ENCODE measurements at regions not wholly inside any gene's neighbourhood (a gene's known extent, or its start where the extent isn't known, plus 50 kb on each side); places are given as distances from the start of the nearest gene placed in this dataset.

DNA sequence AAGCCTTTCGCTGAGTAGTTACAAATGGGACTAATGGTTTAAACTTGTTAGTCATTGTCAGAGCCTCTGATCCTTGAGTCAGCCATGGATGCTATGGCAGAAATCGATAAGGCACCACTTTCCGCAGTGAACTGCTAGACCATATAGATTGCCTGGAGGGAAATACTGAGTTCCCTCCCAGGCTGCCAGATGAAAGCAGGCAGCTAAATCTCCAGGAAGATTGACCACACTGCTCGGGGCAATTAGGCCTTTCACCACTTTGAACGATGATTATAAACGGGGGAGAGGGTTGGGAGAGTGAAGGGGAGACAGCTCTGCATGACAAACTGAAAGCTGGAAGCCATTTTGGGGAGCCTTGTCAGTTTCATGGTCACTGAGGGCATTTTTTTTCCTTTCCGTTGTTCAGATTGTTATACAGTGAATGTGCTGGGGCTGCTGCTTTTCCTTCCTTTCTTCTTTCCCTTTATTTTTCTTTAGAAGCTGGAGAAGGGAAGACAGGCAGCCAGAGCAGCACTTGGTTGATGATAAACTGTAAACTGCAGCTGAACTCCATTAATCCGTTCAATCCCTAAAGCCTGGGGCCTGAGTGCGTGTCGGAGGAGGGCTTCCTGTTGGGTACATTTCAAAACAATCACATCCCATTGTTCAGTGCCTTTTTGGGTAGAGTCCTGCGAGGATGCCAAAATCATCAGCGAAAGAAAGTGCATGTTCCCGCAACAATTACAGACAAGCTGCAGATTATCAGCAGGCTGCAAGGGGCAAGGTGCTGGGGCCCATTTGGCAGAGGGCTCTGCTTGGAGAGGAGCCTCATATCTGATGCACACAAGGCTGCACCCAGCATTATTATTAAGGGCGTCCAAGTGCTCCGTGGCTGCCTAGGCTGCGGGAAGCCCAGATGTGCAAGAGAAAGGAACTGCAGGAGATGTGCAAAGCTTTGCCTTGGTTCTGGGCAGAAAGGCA lies 308.4 kb downstream of the PSAT1 start:
- DNase-seq = peak; percentile 36

DNA sequence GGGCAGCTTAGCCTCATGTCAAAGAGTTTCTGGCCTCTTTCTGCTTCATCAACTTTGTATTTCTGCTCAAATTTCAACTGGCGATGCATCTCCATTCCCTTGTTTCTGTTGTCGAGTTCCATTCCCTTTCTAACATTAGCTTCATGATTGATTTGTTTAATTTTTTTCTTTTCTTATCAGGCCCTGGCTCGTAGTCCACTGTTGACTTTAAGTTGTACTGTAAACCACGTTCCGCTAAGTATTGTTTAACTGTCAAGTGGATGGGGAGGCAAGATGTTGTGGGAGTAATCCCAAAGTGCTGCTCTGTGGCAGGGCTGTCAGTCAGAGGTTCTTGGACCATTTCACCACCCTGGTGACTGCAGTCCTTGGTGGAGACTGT lies 309.1 kb downstream of the PSAT1 start:
- DNase-seq = no peak

- no peak for DNase-seq
These were observed 310.9 kb downstream of the PSAT1 start for GRCh38 chr9:78607853-78608252.

GRCh38 chr9:78609450-78609849 lies 312.5 kb downstream of the PSAT1 start:
- peak; percentile 63 for DNase-seq

DNA sequence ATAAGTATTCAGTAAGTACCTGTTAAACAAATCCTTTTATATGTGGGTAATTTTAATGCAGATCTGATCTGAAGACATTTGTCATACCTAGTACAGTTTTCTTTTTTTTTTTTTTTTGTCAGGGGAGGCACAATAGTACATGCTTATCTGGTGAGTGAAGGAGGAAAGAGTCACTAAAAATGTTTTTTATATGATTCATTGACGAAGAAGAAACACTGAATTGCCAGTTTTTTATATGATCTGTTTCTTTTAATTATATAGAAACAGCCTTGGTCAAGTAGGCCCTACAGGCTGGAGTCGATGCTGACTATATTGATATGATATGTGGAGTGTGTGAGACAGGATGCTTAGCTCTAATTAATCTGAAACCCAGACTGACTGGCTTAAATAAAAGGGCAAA lies 315.2 kb downstream of the PSAT1 start:
- DNase-seq = no peak

DNA sequence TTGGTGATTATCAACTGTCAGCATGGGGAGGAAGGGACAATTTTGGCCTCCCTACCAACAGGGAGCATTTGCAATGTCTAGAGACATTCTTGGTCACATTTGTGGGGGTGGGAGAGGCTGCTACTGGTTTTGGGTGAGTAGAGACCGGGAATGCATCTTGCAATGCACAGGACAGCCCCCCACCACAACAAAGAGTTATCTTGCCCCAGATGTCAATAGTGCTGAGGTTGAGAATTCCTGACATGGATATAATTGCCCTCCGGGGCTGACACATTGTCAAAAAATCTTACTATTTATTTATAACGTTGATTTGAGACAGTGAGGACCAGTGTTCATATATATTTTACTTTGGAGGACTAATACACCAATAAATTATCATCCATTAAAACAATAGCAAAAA lies 316.1 kb downstream of the PSAT1 start:
- DNase-seq = no peak

DNA sequence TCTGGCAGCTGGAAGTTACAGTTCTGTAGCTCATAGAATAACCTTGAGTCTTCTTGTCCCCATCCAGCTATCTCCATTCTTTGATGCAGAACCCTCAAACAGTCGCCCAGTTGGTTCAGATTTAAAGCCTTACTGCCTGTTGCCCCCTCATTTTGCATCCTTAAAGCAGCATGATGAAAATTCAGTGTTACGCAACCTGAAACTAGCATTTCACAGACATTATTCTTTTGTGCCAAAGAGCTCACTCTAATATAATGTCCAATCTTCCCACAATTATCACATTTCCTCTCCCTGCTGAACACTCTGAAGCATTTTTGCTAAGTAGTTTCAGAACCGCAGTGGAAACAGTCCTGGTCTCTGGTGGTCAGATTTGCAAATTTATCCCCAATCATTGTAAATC lies 318.0 kb downstream of the PSAT1 start:
- DNase-seq = peak; percentile 5

DNA sequence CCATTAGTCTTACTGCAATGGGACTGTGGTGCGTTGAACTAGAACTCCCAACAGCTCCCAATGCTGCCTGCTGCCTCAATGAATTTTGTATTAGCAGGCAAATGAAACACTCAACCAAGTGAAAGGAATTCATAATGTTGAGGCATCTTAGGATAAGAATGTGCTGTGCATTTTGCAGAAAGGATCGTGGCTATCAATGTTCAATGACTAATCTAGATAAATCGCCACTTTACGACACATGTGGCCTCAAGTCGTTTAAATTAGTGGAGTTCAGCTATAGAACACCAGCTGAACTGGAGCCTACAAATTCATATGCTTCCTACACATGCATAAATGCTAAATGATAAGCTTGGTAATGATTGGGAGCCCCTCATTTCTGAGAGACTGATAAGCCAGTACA lies 318.4 kb downstream of the PSAT1 start:
- DNase-seq = no peak

DNA sequence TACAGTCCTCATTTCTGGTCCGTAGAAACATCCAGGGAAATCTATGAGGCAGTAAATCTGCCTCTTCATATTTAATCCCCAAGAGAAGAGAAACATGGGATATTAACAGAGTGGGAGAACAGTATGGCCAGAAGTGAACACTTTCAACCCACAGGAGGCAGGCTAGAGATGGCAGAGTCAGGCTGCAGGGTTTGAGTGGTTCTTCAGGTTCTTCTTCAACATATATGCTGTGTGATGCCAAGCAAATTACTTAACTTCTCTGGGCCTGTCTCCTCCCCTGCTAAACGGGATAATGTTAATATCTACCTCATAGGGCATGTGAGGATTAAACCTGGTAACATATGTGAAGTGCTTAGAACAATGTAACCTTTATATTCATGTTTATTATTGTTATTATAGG lies 321.8 kb downstream of the PSAT1 start:
- DNase-seq = no peak

- DNase-seq = no peak
These were observed 323.4 kb downstream of the PSAT1 start for GRCh38 chr9:78620303-78620702.

GRCh38 chr9:78620764-78621163 lies 323.8 kb downstream of the PSAT1 start:
- no peak for DNase-seq

DNA sequence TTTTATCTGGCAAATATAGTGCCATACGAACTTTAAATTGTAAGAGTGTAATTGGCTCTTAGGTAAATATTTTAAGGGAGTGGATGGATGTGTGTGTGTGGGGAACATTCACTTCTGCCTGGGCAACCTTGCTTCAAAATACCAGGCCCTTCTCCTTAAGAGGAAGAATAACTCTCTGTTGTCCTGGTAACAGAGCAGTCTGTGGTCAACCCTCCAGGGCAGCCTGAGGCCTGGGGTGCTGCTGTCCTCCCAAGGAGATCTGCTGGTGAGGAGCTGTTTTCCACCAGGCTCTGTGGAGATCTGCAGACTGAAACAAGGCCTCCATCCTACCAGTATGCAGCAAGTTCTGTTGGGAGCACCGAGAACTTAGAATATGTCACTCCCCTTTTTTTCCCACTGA lies 325.2 kb downstream of the PSAT1 start:
- no peak for DNase-seq

DNA sequence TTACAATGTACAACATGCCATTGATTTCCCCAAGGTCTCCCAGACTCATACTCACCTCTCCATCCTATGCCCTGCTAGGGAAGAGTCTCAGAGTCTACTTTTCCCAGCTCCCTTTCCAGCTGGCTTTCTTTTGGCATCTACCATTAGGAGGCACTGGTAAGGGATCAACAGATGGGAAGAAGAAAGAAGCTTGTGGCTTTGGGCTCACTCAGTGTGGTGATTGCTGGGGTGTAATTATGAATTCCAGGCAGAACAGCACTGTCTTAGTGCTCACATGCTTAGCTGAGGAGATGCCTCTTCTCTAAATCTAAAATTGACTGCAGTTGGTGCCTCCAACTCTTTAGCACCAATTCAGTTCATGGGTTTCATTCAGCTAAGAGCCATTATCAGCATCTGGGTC lies 330.0 kb downstream of the PSAT1 start:
- DNase-seq = no peak

GRCh38 chr9:78630966-78631365 lies 334.0 kb downstream of the PSAT1 start:
- no peak for DNase-seq

GRCh38 chr9:78640728-78641127 lies 343.8 kb downstream of the PSAT1 start:
- DNase-seq = no peak

- no peak for DNase-seq
These were observed 347.4 kb downstream of the PSAT1 start for GRCh38 chr9:78644359-78644758.

- DNase-seq = no peak
These were observed 357.4 kb downstream of the PSAT1 start for GRCh38 chr9:78654324-78654723.

DNA sequence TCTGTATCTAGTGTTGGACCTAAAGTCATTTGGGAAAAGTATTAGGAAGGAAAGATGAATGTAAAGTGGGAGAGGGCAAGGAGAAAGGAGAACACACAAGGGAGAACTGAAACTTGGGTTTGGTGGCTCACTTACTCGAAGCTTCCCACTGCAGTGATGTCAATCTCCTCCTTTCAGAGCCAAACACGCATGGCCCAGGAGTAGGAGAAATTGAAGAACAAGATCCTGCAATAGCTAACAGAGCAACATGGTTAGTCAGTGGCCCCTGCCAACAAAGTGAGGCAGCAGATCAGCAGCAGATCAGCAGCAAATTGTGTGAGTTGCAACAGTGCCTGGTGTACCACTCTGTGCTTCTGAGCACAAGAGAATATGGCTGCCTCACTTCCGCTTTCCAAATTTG lies 366.4 kb downstream of the PSAT1 start:
- no peak for DNase-seq

- DNase-seq = no peak
These were observed 367.4 kb downstream of the PSAT1 start for GRCh38 chr9:78664370-78664769.

GRCh38 chr9:78666818-78667414 lies 370.0 kb downstream of the PSAT1 start:
- no peak for DNase-seq

- no peak for DNase-seq
These were observed 371.4 kb downstream of the PSAT1 start for GRCh38 chr9:78668148-78668832.

GRCh38 chr9:78669591-78669990 lies 372.7 kb downstream of the PSAT1 start:
- DNase-seq = no peak

GRCh38 chr9:78671785-78672184 lies 374.9 kb downstream of the PSAT1 start:
- DNase-seq = no peak
